ENCODE measurements at regions not wholly inside any gene's neighbourhood (a gene's known extent, or its start where the extent isn't known, plus 50 kb on each side); places are given as distances from the start of the nearest gene placed in this dataset.

DNA sequence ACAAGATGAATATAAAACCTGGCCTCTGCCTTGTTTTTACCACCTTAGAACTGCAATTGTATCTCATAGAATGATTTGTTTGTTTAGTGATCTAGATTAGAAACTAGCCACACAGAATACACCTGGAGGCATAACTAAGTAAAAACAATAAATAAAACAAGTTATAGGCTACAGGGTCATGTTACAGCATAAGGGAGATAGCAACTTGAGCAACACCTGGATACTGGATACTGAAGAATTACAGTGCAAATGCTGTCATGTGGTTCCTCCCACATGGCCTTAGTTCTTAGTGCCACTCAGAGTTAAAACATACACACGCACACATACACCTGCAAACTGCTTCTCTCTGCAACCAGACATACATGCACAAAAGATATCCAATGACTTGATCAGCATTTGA lies 563.4 kb upstream of the DPPA4 start:
- TF ChIP-seq CTCF (IDR thresholded peaks at IDR 0.05) = no peak
- no peak for TF ChIP-seq POLR2A (IDR thresholded peaks at IDR 0.05)

Measured in Peyer's patch (tissue), 4 donors.